ENCODE measurements at regions not wholly inside any gene's neighbourhood (a gene's known extent, or its start where the extent isn't known, plus 50 kb on each side); places are given as distances from the start of the nearest gene placed in this dataset.
"Not testable (repeated sequence)": the region's sequence is repeated elsewhere in the genome, so short reads cannot be mapped to it uniquely, and the experiment has no call there.

- no peak for DNase-seq (ENCODE audit: extremely low read depth in 1 of 2, low read depth in 1 of 2)
These were observed 81.4 kb upstream of the CPEB2 start for GRCh38 chr4:14920759-14921320.

- DNase-seq (ENCODE audit: extremely low read depth in 1 of 2, low read depth in 1 of 2), result not testable (repeated sequence)
These were observed 80.5 kb upstream of the CPEB2 start for GRCh38 chr4:14921781-14922180.

- DNase-seq (ENCODE audit: extremely low read depth in 1 of 2, low read depth in 1 of 2), result no peak
These were observed 78.0 kb upstream of the CPEB2 start for GRCh38 chr4:14924076-14924811.

- no peak for DNase-seq (ENCODE audit: extremely low read depth in 1 of 2, low read depth in 1 of 2)
These were observed 77.4 kb upstream of the CPEB2 start for GRCh38 chr4:14924812-14925344.

- no peak for DNase-seq (ENCODE audit: extremely low read depth in 1 of 2, low read depth in 1 of 2)
These were observed 76.8 kb upstream of the CPEB2 start for GRCh38 chr4:14925471-14925870.

- no peak for DNase-seq (ENCODE audit: extremely low read depth in 1 of 2, low read depth in 1 of 2)
These were observed 75.9 kb upstream of the CPEB2 start for GRCh38 chr4:14926368-14926767.

- DNase-seq (ENCODE audit: extremely low read depth in 1 of 2, low read depth in 1 of 2), result no peak
These were observed 74.2 kb upstream of the CPEB2 start for GRCh38 chr4:14928035-14928434.

GRCh38 chr4:14929669-14930068 is 72.6 kb upstream of the CPEB2 start:
- DNase-seq (ENCODE audit: extremely low read depth in 1 of 2, low read depth in 1 of 2), result no peak

- DNase-seq (ENCODE audit: extremely low read depth in 1 of 2, low read depth in 1 of 2), result no peak
These were observed 67.4 kb upstream of the CPEB2 start for GRCh38 chr4:14934704-14935390.

GRCh38 chr4:14943749-14944148 is 58.5 kb upstream of the CPEB2 start:
- DNase-seq (ENCODE audit: extremely low read depth in 1 of 2, low read depth in 1 of 2), result no peak

GRCh38 chr4:14952352-14952751 is 49.9 kb upstream of the CPEB2 start:
- no peak for DNase-seq (ENCODE audit: extremely low read depth in 1 of 2, low read depth in 1 of 2)

Data from stimulated activated CD8-positive, alpha-beta memory T cell treated with anti-CD3 and anti-CD28 coated beads, Interleukin-7, amount 100 ng/mL, for 48 hours (primary cell).